Lower leg skin (tissue), 4 donors: ENCODE measurements at regions not wholly inside any gene's neighbourhood (a gene's known extent, or its start where the extent isn't known, plus 50 kb on each side); places are given as distances from the start of the nearest gene placed in this dataset.

Experiments used
- DNase-seq, 2 donors: peaks; one replicate each; pipeline ENCODE4 v3.0.0-alpha.2; 2019; ENCODE audit warnings: low spot score in 2 of 2
- H3K4me3 ChIP-seq: fragments of 200-600 bp; sonication (generic); 2 replicates; pipeline ENCODE4 v1.5.1; 2017; ENCODE audit warnings: mild to moderate bottlenecking, low read depth; ENCODE audit not compliant: poor library complexity, severe bottlenecking
- CTCF ChIP-seq, 3 donors: fragments of 450-650 bp; IDR thresholded peaks; one replicate each; pipeline ENCODE4 v1.5.1; 2016; ENCODE audit warnings: antibody characterized with exemption in 3 of 3, mild to moderate bottlenecking in 3 of 3, moderate library complexity in 2 of 3
- POLR2A ChIP-seq, 2 donors: fragments of 450-650 bp; IDR thresholded peaks; one replicate each; pipeline ENCODE4 v1.6.1; 2016 to 2017; ENCODE audit warnings: antibody characterized with exemption in 2 of 2, mild to moderate bottlenecking in 1 of 2, moderate library complexity in 1 of 2
- WGBS, 2 donors: methylation state at CpG; one replicate each; pipeline ENCODE4 v1.1.5; 2018; 5-methylcytosine and 5-hydroxymethylcytosine counted together
- intact Hi-C: fragments of 100-400 bp; cut with DNase I; formaldehyde crosslinking; loops from one replicate; pipeline ENCODE4 v1.15.0; 2023; ENCODE audit warnings: low total_unique reads

- no peak for DNase-seq
- WGBS, 2 donors = 90 to 93% methylated on average over 14 to 15 of the region's 15 CpGs
- H3K4me3 ChIP-seq = no peak overlapping the region
- TF ChIP-seq POLR2A (IDR thresholded peaks at IDR 0.05) = no peak
- TF ChIP-seq CTCF (IDR thresholded peaks at IDR 0.05) = no peak
- intact Hi-C loops = no loop called here
Observed at GRCh38 chr10:130792096-130792845, 519.2 kb downstream of the TCERG1L start.

GRCh38 chr10:130795819-130796218 lies 515.7 kb downstream of the TCERG1L start:
- DNase-seq = no peak
- no peak for TF ChIP-seq CTCF (IDR thresholded peaks at IDR 0.05)
- no peak for TF ChIP-seq POLR2A (IDR thresholded peaks at IDR 0.05)
- intact Hi-C loops = no loop called here
- WGBS, 2 donors = 56 to 71% methylated on average over 11 of the region's 11 CpGs
- H3K4me3 ChIP-seq = no peak overlapping the region

- 74 to 82% methylated on average over 6 of the region's 6 CpGs for WGBS, 2 donors
- TF ChIP-seq POLR2A (IDR thresholded peaks at IDR 0.05) (no peak), CTCF (IDR thresholded peaks at IDR 0.05) (no peak)
- H3K4me3 ChIP-seq = no peak overlapping the region
- intact Hi-C loops = no loop called here
- no peak for DNase-seq
Observed at GRCh38 chr10:130799532-130799931, 512.0 kb downstream of the TCERG1L start.

GRCh38 chr10:130800281-130800680 lies 511.2 kb downstream of the TCERG1L start:
- DNase-seq = no peak
- no peak for TF ChIP-seq POLR2A (IDR thresholded peaks at IDR 0.05)
- no peak for TF ChIP-seq CTCF (IDR thresholded peaks at IDR 0.05)
- no peak overlapping the region for H3K4me3 ChIP-seq
- intact Hi-C loops = no loop called here
- 86 to 89% methylated on average over 12 of the region's 12 CpGs for WGBS, 2 donors

GRCh38 chr10:130801276-130801675 lies 510.2 kb downstream of the TCERG1L start:
- 80 to 90% methylated on average over 8 of the region's 8 CpGs for WGBS, 2 donors
- DNase-seq = no peak
- no peak overlapping the region for H3K4me3 ChIP-seq
- no peak for TF ChIP-seq POLR2A (IDR thresholded peaks at IDR 0.05)
- TF ChIP-seq CTCF (IDR thresholded peaks at IDR 0.05) = no peak
- intact Hi-C loops = no loop called here

GRCh38 chr10:130801784-130802183 lies 509.7 kb downstream of the TCERG1L start:
- WGBS, 2 donors = 82 to 87% methylated on average over 19 of the region's 19 CpGs
- no peak overlapping the region for H3K4me3 ChIP-seq
- DNase-seq = no peak
- TF ChIP-seq CTCF (IDR thresholded peaks at IDR 0.05) (no peak), POLR2A (IDR thresholded peaks at IDR 0.05) (no peak)
- intact Hi-C loops = no loop called here
